Sigmoid colon (tissue), 4 donors: ENCODE measurements at regions not wholly inside any gene's neighbourhood (a gene's known extent, or its start where the extent isn't known, plus 50 kb on each side); places are given as distances from the start of the nearest gene placed in this dataset.

Experiments
- CTCF ChIP-seq, 4 experiments: fragments of 450-650 bp in 3 of 4; fragments of 200-600 bp in 1 of 4; IDR thresholded peaks; one replicate each; pipeline ENCODE4 v1.5.1; 2016 to 2019; ENCODE audit warnings: antibody characterized with exemption in 4 of 4, mild to moderate bottlenecking in 3 of 4, moderate library complexity in 2 of 4
- POLR2A ChIP-seq, 2 donors: fragments of 450-650 bp; IDR thresholded peaks; one replicate each; pipeline ENCODE4 v1.6.1; 2016; ENCODE audit warnings: antibody characterized with exemption in 2 of 2, mild to moderate bottlenecking in 2 of 2, moderate library complexity in 2 of 2
- POLR2AphosphoS5 ChIP-seq, 4 donors: sonication (generic); formaldehyde crosslinking; IDR thresholded peaks; one replicate each; pipeline ENCODE4 v1.6.1; 2017; ENCODE audit warnings: antibody characterized with exemption in 4 of 4

GRCh38 chr10:105656856-105657255, 1015.8 kb downstream of the SORCS3 start:
- no peak for TF ChIP-seq CTCF (IDR thresholded peaks at IDR 0.05)
- TF ChIP-seq POLR2AphosphoS5 (IDR thresholded peaks at IDR 0.05): no peak
- no peak for TF ChIP-seq POLR2A (IDR thresholded peaks at IDR 0.05)
